ENCODE measurements at regions not wholly inside any gene's neighbourhood (a gene's known extent, or its start where the extent isn't known, plus 50 kb on each side); places are given as distances from the start of the nearest gene placed in this dataset.

- DNase-seq: no peak
Measured at GRCh38 chr3:177930771-177931170, 605.5 kb upstream of the KCNMB2 start.

GRCh38 chr3:177931346-177931745, 604.9 kb upstream of the KCNMB2 start:
- no peak for DNase-seq

GRCh38 chr3:177932346-177932745, 603.9 kb upstream of the KCNMB2 start:
- DNase-seq: no peak

- no peak for DNase-seq
Measured at GRCh38 chr3:177932750-177933660, 603.2 kb upstream of the KCNMB2 start.

GRCh38 chr3:177934001-177934891, 602.0 kb upstream of the KCNMB2 start:
- no peak for DNase-seq

- no peak for DNase-seq
Measured at GRCh38 chr3:177935047-177935446, 601.2 kb upstream of the KCNMB2 start.

GRCh38 chr3:177936721-177937120, 599.5 kb upstream of the KCNMB2 start:
- no peak for DNase-seq

- DNase-seq: no peak
Measured at GRCh38 chr3:177942911-177943310, 593.3 kb upstream of the KCNMB2 start.

- DNase-seq: no peak
Measured at GRCh38 chr3:177944228-177944661, 592.0 kb upstream of the KCNMB2 start.

GRCh38 chr3:177946048-177946447, 590.2 kb upstream of the KCNMB2 start:
- no peak for DNase-seq

- no peak for DNase-seq
Measured at GRCh38 chr3:177946497-177946896, 589.7 kb upstream of the KCNMB2 start.

GRCh38 chr3:177946936-177947335, 589.3 kb upstream of the KCNMB2 start:
- no peak for DNase-seq

- no peak for DNase-seq
Measured at GRCh38 chr3:177947901-177948300, 588.3 kb upstream of the KCNMB2 start.

GRCh38 chr3:177948716-177949425, 587.4 kb upstream of the KCNMB2 start:
- DNase-seq: no peak

- DNase-seq: no peak
Measured at GRCh38 chr3:177959188-177959587, 577.0 kb upstream of the KCNMB2 start.

- no peak for DNase-seq
Measured at GRCh38 chr3:177960014-177960413, 576.2 kb upstream of the KCNMB2 start.

GRCh38 chr3:177960722-177961121, 575.5 kb upstream of the KCNMB2 start:
- DNase-seq: no peak

GRCh38 chr3:177961784-177962183, 574.5 kb upstream of the KCNMB2 start:
- no peak for DNase-seq

- no peak for DNase-seq
Measured at GRCh38 chr3:177966493-177966892, 569.7 kb upstream of the KCNMB2 start.

- no peak for DNase-seq
Measured at GRCh38 chr3:177968891-177969290, 567.3 kb upstream of the KCNMB2 start.

- DNase-seq: no peak
Measured at GRCh38 chr3:177973241-177973840, 562.9 kb upstream of the KCNMB2 start.

- no peak for DNase-seq
Measured at GRCh38 chr3:177976241-177976640, 560.0 kb upstream of the KCNMB2 start.

- DNase-seq: no peak
Measured at GRCh38 chr3:177976866-177977265, 559.4 kb upstream of the KCNMB2 start.

Data from stimulated activated CD4-positive, alpha-beta T cell treated with anti-CD3 and anti-CD28 coated beads, Interleukin-4, amount 100 ng/mL, for 4 hours (primary cell).